ENCODE measurements at regions not wholly inside any gene's neighbourhood (a gene's known extent, or its start where the extent isn't known, plus 50 kb on each side); places are given as distances from the start of the nearest gene placed in this dataset.
"Not testable (repeated sequence)": the region's sequence is repeated elsewhere in the genome, so short reads cannot be mapped to it uniquely, and the experiment has no call there.

DNA sequence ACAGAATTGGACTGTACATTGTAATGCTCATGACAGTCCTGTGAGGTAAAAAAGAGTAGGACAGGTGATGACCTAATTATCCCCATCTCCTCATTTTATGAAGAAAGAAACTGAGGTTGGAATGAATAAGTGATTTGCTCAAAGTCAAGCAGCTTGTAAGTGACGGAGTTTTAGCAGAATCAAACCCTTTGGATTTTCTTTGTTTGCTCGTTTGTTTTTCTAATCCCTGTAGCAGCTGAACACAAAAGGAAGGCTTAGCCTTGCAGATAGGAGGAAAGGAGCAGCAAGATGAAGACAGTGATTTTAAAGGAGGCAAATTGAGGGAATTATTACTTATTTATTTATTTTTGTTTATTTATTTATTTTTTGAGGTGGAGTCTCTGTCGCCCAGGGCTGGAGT lies 528.4 kb upstream of the AMOT start:
- DNase-seq (ENCODE audit: low read depth in 2 of 2): no peak

- DNase-seq (ENCODE audit: low read depth in 2 of 2): no peak
Measured at GRCh38 chrX:113353134-113353533, 512.5 kb upstream of the AMOT start.

GRCh38 chrX:113330416-113330815 lies 489.8 kb upstream of the AMOT start:
- DNase-seq (ENCODE audit: low read depth in 2 of 2): no peak

DNA sequence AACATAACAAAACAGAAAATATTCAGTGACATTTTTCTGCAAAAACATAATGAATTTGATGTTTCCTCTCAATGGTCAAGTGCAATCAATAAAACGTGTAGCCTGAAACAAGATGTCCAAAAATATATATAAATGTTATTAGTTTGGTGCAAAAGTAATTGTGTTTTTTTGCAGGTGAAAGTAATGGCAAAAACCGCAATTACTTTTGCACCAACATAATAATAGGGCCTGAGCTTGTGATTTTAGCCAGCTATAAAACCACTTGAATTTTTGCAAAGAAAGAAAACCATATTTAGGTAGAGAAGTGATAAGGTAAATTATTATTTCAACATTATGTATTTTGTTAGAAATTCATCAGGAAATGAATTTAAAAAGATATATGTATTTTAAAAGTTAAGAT lies 475.3 kb upstream of the AMOT start:
- DNase-seq (ENCODE audit: low read depth in 2 of 2): no peak

- DNase-seq (ENCODE audit: low read depth in 2 of 2): no peak
Measured at GRCh38 chrX:113305496-113305895, 464.9 kb upstream of the AMOT start.

- DNase-seq (ENCODE audit: low read depth in 2 of 2): no peak
Measured at GRCh38 chrX:113300580-113300979, 459.9 kb upstream of the AMOT start.

- no peak for DNase-seq (ENCODE audit: low read depth in 2 of 2)
Measured at GRCh38 chrX:113297437-113297836, 456.8 kb upstream of the AMOT start.

DNA sequence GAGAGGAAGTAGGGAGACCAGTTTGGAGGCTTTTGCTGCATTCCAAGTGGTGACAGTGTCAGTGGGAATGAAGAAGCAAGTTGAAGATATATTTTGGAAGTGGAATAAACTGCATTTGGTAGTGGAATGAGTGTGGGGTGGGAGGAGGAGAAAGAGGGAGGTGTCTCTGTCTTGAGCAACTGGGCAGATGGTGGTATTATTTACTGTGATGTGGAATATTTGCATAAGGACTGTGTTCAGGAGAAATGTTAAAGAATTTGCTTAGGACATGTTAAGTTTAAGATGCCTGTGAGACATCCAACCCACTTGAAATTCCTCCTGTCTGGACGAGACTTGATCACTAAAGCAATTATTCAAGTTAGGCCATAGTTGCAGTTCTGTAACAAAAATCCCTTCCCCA lies 448.9 kb upstream of the AMOT start:
- no peak for DNase-seq (ENCODE audit: low read depth in 2 of 2)

- no peak for DNase-seq (ENCODE audit: low read depth in 2 of 2)
Measured at GRCh38 chrX:113287761-113288160, 447.1 kb upstream of the AMOT start.

GRCh38 chrX:113275804-113276203 lies 435.2 kb upstream of the AMOT start:
- no peak for DNase-seq (ENCODE audit: low read depth in 2 of 2)

- no peak for DNase-seq (ENCODE audit: low read depth in 2 of 2)
Measured at GRCh38 chrX:113274791-113275190, 434.2 kb upstream of the AMOT start.

DNA sequence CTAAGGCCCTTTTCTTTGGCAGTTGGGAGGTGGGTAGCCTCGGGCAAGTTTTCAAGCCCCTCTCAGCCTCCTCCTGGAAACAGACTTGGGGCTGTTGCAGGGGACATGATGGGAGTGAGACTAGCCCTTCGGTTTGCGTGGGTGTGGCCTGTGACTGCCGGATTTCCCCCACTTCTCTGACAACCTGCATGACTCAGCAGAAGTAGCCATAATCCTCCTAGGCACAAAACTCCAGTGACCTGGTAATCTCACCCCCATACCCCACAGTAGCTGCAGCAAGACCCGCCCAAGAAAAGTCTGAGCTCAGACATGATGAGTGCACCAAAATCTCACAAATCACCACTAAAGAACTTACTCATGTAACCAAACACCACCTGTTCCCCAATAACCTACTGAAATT lies 433.7 kb upstream of the AMOT start:
- no peak for DNase-seq (ENCODE audit: low read depth in 2 of 2)

DNA sequence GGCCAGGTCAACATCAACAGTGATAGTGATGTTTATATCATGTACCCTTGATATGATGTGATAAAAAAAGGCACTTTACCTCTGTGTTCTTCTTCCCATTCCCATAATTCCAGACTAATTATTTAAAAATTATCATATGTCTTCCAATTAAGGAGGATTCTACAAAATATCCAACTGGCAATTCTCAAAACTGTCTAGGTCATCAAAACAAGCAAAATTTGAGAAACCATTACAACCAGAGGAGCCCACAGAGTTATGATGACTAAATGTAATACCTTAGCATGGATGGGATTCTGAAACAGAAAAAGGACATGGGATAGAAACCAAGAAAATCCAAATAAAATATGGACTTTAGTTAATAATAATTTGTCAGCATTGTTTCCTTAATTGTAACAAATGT lies 428.6 kb upstream of the AMOT start:
- DNase-seq (ENCODE audit: low read depth in 2 of 2): no peak

GRCh38 chrX:113260474-113260873 lies 419.8 kb upstream of the AMOT start:
- no peak for DNase-seq (ENCODE audit: low read depth in 2 of 2)

DNA sequence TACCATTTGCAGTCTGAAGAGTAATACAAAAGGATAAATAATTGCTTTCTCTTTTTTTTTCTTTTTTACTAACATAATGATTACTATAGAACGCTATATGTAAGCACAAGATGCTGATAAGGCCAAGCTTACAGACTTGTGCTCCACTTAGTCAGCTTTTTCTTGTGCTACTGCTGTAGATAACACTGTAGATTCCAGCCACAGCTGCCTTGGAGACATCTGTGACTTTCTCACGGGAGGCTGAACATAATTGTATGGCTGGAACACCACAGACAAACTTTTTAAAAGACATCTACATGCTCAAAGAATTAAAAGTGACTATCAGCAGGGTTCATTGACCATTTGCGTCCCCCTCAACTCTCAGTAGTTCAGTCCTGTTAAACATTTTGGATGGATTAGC lies 381.7 kb upstream of the AMOT start:
- DNase-seq (ENCODE audit: low read depth in 2 of 2): no peak

- no peak for DNase-seq (ENCODE audit: low read depth in 2 of 2)
Measured at GRCh38 chrX:113212052-113212451, 371.4 kb upstream of the AMOT start.

GRCh38 chrX:113202601-113203000 lies 362.0 kb upstream of the AMOT start:
- DNase-seq (ENCODE audit: low read depth in 2 of 2): no peak

DNA sequence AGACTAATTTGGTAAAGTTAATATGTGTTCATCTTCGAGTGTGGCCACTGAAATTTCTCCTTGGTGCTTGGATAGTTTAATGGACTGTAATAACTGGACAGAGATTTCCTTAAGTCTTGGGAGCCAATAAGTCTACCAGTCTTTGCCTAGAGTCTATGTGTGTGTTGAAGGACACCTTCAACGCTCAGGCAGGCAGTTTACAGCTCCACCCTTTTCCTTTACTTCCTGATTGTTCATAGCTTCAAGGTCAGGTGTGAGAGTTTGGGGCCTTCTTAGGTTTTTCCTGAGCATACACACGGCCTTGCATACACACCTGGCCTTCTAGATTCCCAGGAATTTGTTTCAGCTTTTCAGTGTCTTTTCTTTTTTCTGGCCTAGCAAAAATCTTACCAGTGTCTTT lies 355.3 kb upstream of the AMOT start:
- DNase-seq (ENCODE audit: low read depth in 2 of 2): no peak

GRCh38 chrX:113192418-113192817 lies 351.8 kb upstream of the AMOT start:
- DNase-seq (ENCODE audit: low read depth in 2 of 2): no peak

DNA sequence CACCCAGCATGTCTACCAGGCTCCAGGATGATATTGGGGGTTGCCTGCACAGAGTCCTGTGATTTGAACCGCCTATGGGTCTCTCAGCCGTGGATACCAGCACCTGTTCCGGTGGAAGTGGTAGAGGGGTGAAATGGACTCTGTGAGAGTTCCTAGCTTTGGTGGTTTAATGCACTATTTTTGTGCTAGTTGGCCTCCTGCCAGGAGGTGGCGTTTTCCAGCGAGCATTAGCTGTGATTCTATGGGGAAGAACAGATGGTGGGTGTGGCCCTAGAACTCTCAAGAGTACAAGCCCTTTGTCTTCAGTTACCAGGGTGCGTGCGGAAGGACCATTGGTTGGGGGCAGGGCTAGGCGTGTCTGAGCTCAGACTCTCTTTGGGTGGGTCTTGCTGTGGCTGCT lies 316.9 kb upstream of the AMOT start:
- DNase-seq (ENCODE audit: low read depth in 2 of 2): no peak

DNA sequence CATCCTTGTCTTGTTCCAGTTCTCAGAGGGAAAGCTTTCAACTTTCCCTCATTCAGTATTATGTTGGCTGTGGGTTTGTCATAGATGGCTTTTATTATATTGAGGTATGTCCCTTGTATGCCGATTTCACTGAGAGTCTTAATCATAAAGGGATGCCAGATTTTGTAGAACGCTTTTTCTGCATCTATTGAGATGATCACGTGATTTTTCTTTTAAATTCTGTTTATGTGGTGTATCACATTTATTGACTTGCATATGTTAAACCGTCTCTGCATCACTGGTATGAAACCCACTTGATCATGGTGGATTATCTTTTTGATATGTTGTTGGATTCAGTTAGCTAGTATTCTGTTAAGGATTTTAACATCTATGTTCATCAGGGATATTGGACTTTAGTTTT lies 313.7 kb upstream of the AMOT start:
- not testable (repeated sequence) for DNase-seq (ENCODE audit: low read depth in 2 of 2)

GRCh38 chrX:113136836-113137235 lies 296.2 kb upstream of the AMOT start:
- no peak for DNase-seq (ENCODE audit: low read depth in 2 of 2)

GRCh38 chrX:113133316-113133715 lies 292.7 kb upstream of the AMOT start:
- DNase-seq (ENCODE audit: low read depth in 2 of 2): no peak

- DNase-seq (ENCODE audit: low read depth in 2 of 2): no peak
Measured at GRCh38 chrX:113124693-113125092, 284.1 kb upstream of the AMOT start.

GRCh38 chrX:113075521-113075920 lies 234.9 kb upstream of the AMOT start:
- no peak for DNase-seq (ENCODE audit: low read depth in 2 of 2)
